ENCODE measurements at regions not wholly inside any gene's neighbourhood (a gene's known extent, or its start where the extent isn't known, plus 50 kb on each side); places are given as distances from the start of the nearest gene placed in this dataset.

DNA sequence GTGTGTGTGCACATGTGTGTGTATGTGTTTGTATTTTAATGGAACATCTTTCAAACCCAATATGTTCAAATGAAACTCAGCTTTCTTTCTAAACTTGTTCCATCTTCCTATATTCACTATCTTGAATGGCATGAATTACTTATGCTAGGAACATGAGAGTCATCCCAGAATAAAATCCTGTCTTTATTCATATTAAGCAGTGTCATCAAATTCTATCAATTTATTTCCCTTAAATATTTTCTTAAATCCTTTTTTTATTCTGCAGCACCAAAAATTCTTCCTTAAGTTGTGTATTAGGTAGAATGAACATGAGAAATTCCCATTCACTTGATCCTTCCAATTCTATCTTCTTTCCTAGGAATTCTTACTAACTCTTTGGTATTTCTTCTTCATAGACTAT is 146.6 kb upstream of the PCDH15 start:
- TF ChIP-seq, protein P1, sequence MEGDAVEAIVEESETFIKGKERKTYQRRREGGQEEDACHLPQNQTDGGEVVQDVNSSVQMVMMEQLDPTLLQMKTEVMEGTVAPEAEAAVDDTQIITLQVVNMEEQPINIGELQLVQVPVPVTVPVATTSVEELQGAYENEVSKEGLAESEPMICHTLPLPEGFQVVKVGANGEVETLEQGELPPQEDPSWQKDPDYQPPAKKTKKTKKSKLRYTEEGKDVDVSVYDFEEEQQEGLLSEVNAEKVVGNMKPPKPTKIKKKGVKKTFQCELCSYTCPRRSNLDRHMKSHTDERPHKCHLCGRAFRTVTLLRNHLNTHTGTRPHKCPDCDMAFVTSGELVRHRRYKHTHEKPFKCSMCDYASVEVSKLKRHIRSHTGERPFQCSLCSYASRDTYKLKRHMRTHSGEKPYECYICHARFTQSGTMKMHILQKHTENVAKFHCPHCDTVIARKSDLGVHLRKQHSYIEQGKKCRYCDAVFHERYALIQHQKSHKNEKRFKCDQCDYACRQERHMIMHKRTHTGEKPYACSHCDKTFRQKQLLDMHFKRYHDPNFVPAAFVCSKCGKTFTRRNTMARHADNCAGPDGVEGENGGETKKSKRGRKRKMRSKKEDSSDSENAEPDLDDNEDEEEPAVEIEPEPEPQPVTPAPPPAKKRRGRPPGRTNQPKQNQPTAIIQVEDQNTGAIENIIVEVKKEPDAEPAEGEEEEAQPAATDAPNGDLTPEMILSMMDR (conservative IDR thresholded peaks at IDR 0.05; ENCODE audit: low read depth, low read length), result no peak
- no peak for DNase-seq (ENCODE audit: low read depth)
- no peak overlapping the region for H3K4me3 ChIP-seq (ENCODE audit: low read depth, low read length)

GRCh38 chr10:54940418-54940817 is 139.4 kb upstream of the PCDH15 start:
- TF ChIP-seq, protein P1 (conservative IDR thresholded peaks at IDR 0.05; ENCODE audit: low read depth, low read length), result peak; percentile 43
- DNase-seq (ENCODE audit: low read depth), result no peak
- H3K4me3 ChIP-seq (ENCODE audit: low read depth, low read length), result no peak overlapping the region

GRCh38 chr10:54914049-54914448 is 113.0 kb upstream of the PCDH15 start:
- DNase-seq (ENCODE audit: low read depth), result no peak
- TF ChIP-seq, protein P1 (conservative IDR thresholded peaks at IDR 0.05; ENCODE audit: low read depth, low read length), result no peak
- no peak overlapping the region for H3K4me3 ChIP-seq (ENCODE audit: low read depth, low read length)

DNA sequence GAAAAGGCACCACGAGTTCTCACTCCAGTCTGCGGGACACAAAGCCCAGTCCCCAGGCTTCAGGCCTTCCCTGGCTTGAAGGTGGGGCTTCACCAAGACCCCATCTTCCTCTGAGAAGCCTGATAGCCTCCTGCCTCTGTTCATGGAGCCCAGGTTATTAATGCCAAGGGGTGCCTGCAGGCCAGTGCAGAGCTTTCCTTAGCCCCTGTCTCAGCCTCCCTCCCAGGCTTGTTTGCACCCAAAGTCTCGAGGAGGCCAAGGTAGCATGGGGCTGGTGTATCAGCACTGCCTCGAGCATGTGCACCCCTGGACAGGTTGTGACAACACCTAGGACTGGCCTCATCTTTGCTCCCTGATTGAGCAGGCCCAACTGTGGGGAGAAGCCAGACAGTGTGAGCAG is 108.1 kb upstream of the PCDH15 start:
- TF ChIP-seq, protein P1 (conservative IDR thresholded peaks at IDR 0.05; ENCODE audit: low read depth, low read length), result no peak
- DNase-seq (ENCODE audit: low read depth), result no peak
- no peak overlapping the region for H3K4me3 ChIP-seq (ENCODE audit: low read depth, low read length)

- H3K4me3 ChIP-seq (ENCODE audit: low read depth, low read length), result no peak overlapping the region
- DNase-seq (ENCODE audit: low read depth), result no peak
- TF ChIP-seq, protein P1 (conservative IDR thresholded peaks at IDR 0.05; ENCODE audit: low read depth, low read length), result no peak
Observed at GRCh38 chr10:54908019-54908418, 107.0 kb upstream of the PCDH15 start.

GRCh38 chr10:54906940-54907339 is 105.9 kb upstream of the PCDH15 start:
- no peak for DNase-seq (ENCODE audit: low read depth)
- H3K4me3 ChIP-seq (ENCODE audit: low read depth, low read length), result no peak overlapping the region
- TF ChIP-seq, protein P1 (conservative IDR thresholded peaks at IDR 0.05; ENCODE audit: low read depth, low read length), result no peak

- TF ChIP-seq, protein P1 (conservative IDR thresholded peaks at IDR 0.05; ENCODE audit: low read depth, low read length), result no peak
- no peak overlapping the region for H3K4me3 ChIP-seq (ENCODE audit: low read depth, low read length)
- no peak for DNase-seq (ENCODE audit: low read depth)
Observed at GRCh38 chr10:54905578-54906192, 104.7 kb upstream of the PCDH15 start.

Data from epithelial cell of proximal tubule (primary cell).